Fibroblast of pulmonary artery (primary cell): ENCODE measurements at regions not wholly inside any gene's neighbourhood (a gene's known extent, or its start where the extent isn't known, plus 50 kb on each side); places are given as distances from the start of the nearest gene placed in this dataset.

Experiments
- DNase-seq: peaks from one replicate; pipeline ENCODE4 v3.0.0-alpha.2; 2010; ENCODE audit warnings: low read depth
- H3K4me3 ChIP-seq: replicated peaks from 2 replicates; pipeline ENCODE4 v1.5.1; 2011; ENCODE audit warnings: low read depth, mild to moderate bottlenecking, control low read depth, low read length, moderate library complexity
- CTCF ChIP-seq: IDR thresholded peaks from 2 replicates; pipeline ENCODE4 v1.5.1; 2011; ENCODE audit warnings: mild to moderate bottlenecking, control low read depth, low read length, inconsistent platforms; ENCODE audit errors: missing control alignments

GRCh38 chr3:17986348-17986816 lies 244.0 kb upstream of the TBC1D5 start:
- TF ChIP-seq CTCF = no peak
- no peak for DNase-seq
- no peak overlapping the region for H3K4me3 ChIP-seq

- no peak overlapping the region for H3K4me3 ChIP-seq
- no peak for TF ChIP-seq CTCF
- DNase-seq = no peak
Observed at GRCh38 chr3:17985658-17986347, 243.4 kb upstream of the TBC1D5 start.

- DNase-seq = no peak
- no peak for TF ChIP-seq CTCF
- H3K4me3 ChIP-seq = no peak overlapping the region
Observed at GRCh38 chr3:17983106-17983505, 240.7 kb upstream of the TBC1D5 start.

GRCh38 chr3:17982211-17982880 lies 239.9 kb upstream of the TBC1D5 start:
- no peak overlapping the region for H3K4me3 ChIP-seq
- DNase-seq = no peak
- no peak for TF ChIP-seq CTCF

GRCh38 chr3:17980863-17981262 lies 238.4 kb upstream of the TBC1D5 start:
- no peak for TF ChIP-seq CTCF

GRCh38 chr3:17979911-17980310 lies 237.5 kb upstream of the TBC1D5 start:
- DNase-seq = no peak
- H3K4me3 ChIP-seq = no peak overlapping the region
- TF ChIP-seq CTCF = no peak

More at GRCh38 chr3:17980863-17981262, 238.4 kb upstream of the TBC1D5 start:
- no peak overlapping the region for H3K4me3 ChIP-seq
- DNase-seq = no peak

- no peak for DNase-seq
- TF ChIP-seq CTCF = no peak
Observed at GRCh38 chr3:17979252-17979651, 236.8 kb upstream of the TBC1D5 start.

More at GRCh38 chr3:17979252-17979651, 236.8 kb upstream of the TBC1D5 start:
- no peak overlapping the region for H3K4me3 ChIP-seq
